Adrenal gland (tissue), 5 donors: ENCODE measurements at regions not wholly inside any gene's neighbourhood (a gene's known extent, or its start where the extent isn't known, plus 50 kb on each side); places are given as distances from the start of the nearest gene placed in this dataset.

Experiments used
- CTCF ChIP-seq, 6 experiments: fragments of 450-650 bp in 4 of 6; fragments of 200-600 bp in 2 of 6; sonication (generic) in 1 of 6; IDR thresholded peaks; 1 replicate in 5 of 6; 2 replicates in 1 of 6; pipeline versions ENCODE4 v1.5.1 to v1.8.0; 2016 to 2021; ENCODE audit warnings: antibody characterized with exemption in 6 of 6, mild to moderate bottlenecking in 2 of 6, moderate library complexity in 1 of 6
- POLR2A ChIP-seq, 2 donors: fragments of 450-650 bp; IDR thresholded peaks; one replicate each; pipeline ENCODE4 v1.6.1; 2017; ENCODE audit warnings: antibody characterized with exemption in 2 of 2, mild to moderate bottlenecking in 2 of 2, moderate library complexity in 1 of 2
- donor health status: DM: no; HTN: no; CAD: no.

GRCh38 chr9:86795047-86795442, 152.3 kb downstream of the GAS1 start:
- TF ChIP-seq POLR2A (IDR thresholded peaks at IDR 0.05) = no peak
- no peak for TF ChIP-seq CTCF (IDR thresholded peaks at IDR 0.05)
